ENCODE measurements at regions not wholly inside any gene's neighbourhood (a gene's known extent, or its start where the extent isn't known, plus 50 kb on each side); places are given as distances from the start of the nearest gene placed in this dataset.

- TF ChIP-seq CTCF (IDR thresholded peaks at IDR 0.05) (no peak), POLR2A (IDR thresholded peaks at IDR 0.05) (no peak)
- no peak for DNase-seq
- no peak overlapping the region for H3K4me3 ChIP-seq (replicated peaks in 1 of 3)
- WGBS, 2 donors: 84 to 89% methylated on average over 1 of the region's 1 CpG
- no peaks in the 10 kb centered on the region for H3K36me3 ChIP-seq
- no peaks in the 10 kb centered on the region for H3K27me3 ChIP-seq
- H3K4me1 ChIP-seq: no peaks in the 10 kb centered on the region
- intact Hi-C loops (cut with DNase I): no loop called here
- no peak overlapping the region for H3K27ac ChIP-seq
- H3K9me3 ChIP-seq: no peaks in the 10 kb centered on the region
These were observed 270.4 kb downstream of the OGFRL1 start for GRCh38 chr6:71558974-71559373.

DNA sequence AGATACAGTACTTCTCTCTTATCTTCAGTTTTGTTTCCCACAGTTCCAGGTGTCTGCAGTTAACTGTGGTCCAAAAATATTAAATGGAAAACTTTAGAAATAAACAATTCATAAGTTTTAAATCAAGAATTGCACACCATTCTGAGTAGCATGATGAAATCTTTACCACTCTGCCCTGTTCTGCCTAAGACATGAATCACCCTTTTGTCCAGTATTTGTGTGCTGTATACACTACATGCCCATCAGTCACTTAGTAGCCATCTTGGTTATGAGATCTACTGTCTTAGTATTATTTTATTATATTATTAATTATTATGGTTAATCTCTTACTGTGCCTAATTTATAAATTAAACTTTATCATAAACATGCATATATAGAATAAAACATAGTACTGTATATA, 279.0 kb downstream of the OGFRL1 start:
- intact Hi-C loops (cut with DNase I): no loop called here
- H3K9me3 ChIP-seq: no peaks in the 10 kb centered on the region
- no peak for DNase-seq

DNA sequence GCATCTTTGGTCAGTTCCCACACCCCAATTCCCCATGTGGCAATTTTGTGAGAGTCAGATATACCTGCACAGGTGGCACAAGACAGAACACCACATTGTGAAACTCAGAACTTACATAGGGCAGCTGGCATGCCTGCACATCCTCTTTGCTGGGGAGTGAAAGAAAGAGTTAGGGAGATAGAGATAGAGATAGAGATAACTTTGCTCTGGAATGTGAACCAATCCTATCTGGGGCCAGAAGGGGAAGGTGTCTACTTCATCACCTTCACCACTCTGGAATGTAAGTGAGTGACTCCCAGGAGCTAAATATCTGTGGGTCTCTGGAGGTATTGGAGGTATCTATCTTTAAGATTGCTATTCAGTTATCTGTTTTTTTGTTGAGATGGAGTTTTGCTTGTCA, 289.2 kb downstream of the OGFRL1 start:
- Histone ChIP-seq H3K36me3 (no peaks in the 10 kb centered on the region), H3K27ac (no peak overlapping the region), H3K4me3 (replicated peaks in 1 of 3) (no peak overlapping the region), H3K27me3 (no peaks in the 10 kb centered on the region), H3K4me1 (no peaks in the 10 kb centered on the region), H3K9me3 (no peaks in the 10 kb centered on the region)
- intact Hi-C loops (cut with DNase I): no loop called here
- no peak for TF ChIP-seq CTCF (IDR thresholded peaks at IDR 0.05)
- TF ChIP-seq POLR2A (IDR thresholded peaks at IDR 0.05): no peak
- DNase-seq: no peak

More for the DNA sequence above, 279.0 kb downstream of the OGFRL1 start:
- TF ChIP-seq CTCF (IDR thresholded peaks at IDR 0.05) (no peak), POLR2A (IDR thresholded peaks at IDR 0.05) (no peak)
- H3K27me3 ChIP-seq: no peaks in the 10 kb centered on the region
- H3K4me1 ChIP-seq: no peaks in the 10 kb centered on the region
- no peak overlapping the region for H3K4me3 ChIP-seq (replicated peaks in 1 of 3)
- H3K27ac ChIP-seq: no peak overlapping the region
- no peaks in the 10 kb centered on the region for H3K36me3 ChIP-seq

GRCh38 chr6:71579902-71580301, 291.3 kb downstream of the OGFRL1 start:
- Histone ChIP-seq H3K36me3 (no peaks in the 10 kb centered on the region), H3K27ac (no peak overlapping the region), H3K4me1 (no peaks in the 10 kb centered on the region), H3K4me3 (replicated peaks in 1 of 3) (no peak overlapping the region), H3K9me3 (no peaks in the 10 kb centered on the region), H3K27me3 (no peaks in the 10 kb centered on the region)
- 72 to 88% methylated on average over 1 of the region's 1 CpG for WGBS, 2 donors
- intact Hi-C loops (cut with DNase I): no loop called here
- no peak for DNase-seq
- TF ChIP-seq POLR2A (IDR thresholded peaks at IDR 0.05) (no peak), CTCF (IDR thresholded peaks at IDR 0.05) (no peak)

DNA sequence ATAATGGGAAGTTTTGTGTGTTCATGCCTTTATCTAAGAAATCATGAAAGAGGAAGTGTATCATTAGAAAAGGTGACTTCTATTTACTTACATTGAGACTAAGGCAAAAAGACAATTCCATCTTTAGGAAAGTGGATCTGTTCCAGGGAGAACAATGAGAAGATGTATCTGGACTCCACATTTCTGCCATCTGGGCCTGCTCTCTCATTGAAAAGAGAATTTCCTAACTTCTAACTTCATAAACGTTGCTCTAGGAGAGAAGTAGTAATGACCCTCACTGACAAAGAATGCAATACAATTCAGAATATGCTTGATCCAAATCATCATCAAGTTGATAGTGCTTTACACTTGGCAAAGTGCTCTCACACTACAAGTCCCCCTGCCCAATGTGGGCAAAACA, 294.2 kb downstream of the OGFRL1 start:
- intact Hi-C loops (cut with DNase I): no loop called here
- H3K4me1 ChIP-seq: no peaks in the 10 kb centered on the region
- TF ChIP-seq CTCF (IDR thresholded peaks at IDR 0.05) (no peak), POLR2A (IDR thresholded peaks at IDR 0.05) (no peak)
- no peaks in the 10 kb centered on the region for H3K9me3 ChIP-seq
- 55 to 79% methylated on average over 1 of the region's 1 CpG for WGBS, 2 donors
- no peak overlapping the region for H3K27ac ChIP-seq
- H3K36me3 ChIP-seq: no peaks in the 10 kb centered on the region
- H3K4me3 ChIP-seq (replicated peaks in 1 of 3): no peak overlapping the region
- DNase-seq: no peak
- no peaks in the 10 kb centered on the region for H3K27me3 ChIP-seq

Measured in thyroid gland (tissue), 4 donors.